CMK (cell line): ENCODE measurements at regions not wholly inside any gene's neighbourhood (a gene's known extent, or its start where the extent isn't known, plus 50 kb on each side); places are given as distances from the start of the nearest gene placed in this dataset.
"Not testable (repeated sequence)": the region's sequence is repeated elsewhere in the genome, so short reads cannot be mapped to it uniquely, and the experiment has no call there.

Experiments used
- DNase-seq: peaks from one replicate; pipeline ENCODE4 v3.0.0-alpha.2; 2010; ENCODE audit warnings: low read depth

DNA sequence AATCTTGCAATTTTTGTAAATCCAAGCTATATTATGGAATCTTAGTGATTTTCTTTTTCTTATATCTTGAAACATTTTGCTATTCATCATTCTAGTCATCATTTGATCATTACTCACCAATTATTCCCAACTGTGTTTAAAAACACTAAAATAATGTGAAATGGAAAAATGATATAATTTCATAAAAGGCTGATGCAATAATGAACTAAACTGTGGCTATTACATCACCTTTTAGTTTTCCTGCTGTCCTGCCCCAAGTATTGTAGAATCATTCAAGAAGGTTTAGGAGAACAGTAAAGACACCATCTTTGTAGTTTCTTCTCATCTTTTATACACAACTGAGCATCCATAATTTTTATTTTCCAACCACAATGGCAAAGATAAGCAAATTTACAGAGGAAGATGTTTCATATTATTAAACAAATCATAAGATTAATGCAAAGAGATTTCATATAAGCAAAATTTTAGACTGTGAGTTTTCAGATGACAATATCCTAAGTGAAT is 431.0 kb upstream of the SLC30A5 start:
- no peak for DNase-seq

- no peak for DNase-seq
These were observed 423.8 kb upstream of the SLC30A5 start for GRCh38 chr5:68669864-68670575.

GRCh38 chr5:68673106-68673822 is 420.6 kb upstream of the SLC30A5 start:
- no peak for DNase-seq

DNA sequence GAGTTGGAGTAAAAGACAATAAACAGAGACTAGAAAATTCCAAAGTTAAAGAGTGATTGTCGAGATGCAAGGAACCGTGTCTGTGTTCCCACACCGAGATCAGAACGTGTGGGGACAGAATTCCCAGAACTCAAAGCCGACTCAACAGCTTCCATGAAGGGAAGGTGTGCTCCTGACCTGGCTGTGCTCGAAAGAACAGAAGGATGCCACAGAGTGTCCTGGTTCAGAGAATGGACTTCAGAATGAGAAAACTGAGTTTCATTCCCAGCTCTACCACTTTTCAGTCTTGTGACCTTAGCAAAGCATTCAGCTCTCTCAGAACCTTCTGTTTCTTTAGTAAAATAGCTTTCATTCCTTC is 420.0 kb upstream of the SLC30A5 start:
- no peak for DNase-seq

DNA sequence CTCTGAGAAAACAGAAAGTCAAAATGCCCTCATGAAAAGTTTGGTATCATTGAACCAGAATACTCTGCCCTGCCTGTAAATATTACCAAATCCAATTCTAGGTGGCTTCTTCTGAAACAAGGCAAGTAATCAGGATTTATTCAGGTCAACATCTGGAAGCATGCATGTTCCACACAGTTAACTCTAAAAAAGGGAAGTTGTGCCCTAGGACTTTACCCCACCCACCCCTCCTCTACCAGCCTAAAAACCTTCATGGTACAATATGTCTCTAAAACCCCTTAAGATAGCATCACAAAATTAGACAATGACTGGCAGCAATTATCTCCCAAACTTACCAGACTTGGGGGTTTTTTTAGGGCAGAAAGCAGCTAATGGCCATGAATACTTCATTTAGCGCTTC is 414.8 kb upstream of the SLC30A5 start:
- DNase-seq, result no peak

DNA sequence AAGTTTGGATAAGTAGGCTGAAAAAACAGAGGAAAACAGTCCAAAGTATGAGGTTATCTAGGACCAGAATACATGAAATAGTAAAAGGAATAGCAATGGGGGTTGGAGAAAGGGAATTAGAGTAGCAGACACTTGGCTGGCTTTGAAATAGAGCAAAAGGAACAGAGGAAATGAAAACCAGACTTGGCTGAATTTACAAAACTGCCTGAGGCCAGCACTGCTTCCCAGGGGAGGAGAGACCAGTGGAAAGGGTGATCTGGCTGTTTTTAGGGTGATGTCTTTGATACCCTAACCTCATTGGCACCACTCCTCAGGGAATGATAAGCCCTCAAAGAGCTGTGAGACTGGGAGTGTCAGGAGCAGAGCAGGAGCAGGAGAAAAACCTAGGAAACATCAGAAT is 413.4 kb upstream of the SLC30A5 start:
- no peak for DNase-seq

DNA sequence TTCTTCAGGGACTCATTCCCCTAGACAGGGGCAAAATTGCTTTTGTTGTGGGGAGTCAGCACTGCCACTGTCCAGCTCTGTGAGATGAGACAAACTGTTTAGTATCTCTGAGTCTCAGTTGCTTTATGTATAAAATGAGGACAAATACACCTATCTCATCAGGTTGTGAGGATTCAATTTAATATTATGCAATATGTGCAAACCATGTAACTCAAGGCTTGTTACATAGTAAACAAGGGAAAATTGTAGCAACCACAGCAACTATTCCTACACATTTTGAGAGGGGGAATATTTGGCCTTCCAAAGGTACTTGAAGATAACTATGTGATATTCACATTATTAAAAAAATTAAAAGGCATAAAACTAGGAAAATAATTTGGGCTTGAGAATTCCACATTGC is 411.9 kb upstream of the SLC30A5 start:
- no peak for DNase-seq

GRCh38 chr5:68682400-68683160 is 411.2 kb upstream of the SLC30A5 start:
- no peak for DNase-seq

DNA sequence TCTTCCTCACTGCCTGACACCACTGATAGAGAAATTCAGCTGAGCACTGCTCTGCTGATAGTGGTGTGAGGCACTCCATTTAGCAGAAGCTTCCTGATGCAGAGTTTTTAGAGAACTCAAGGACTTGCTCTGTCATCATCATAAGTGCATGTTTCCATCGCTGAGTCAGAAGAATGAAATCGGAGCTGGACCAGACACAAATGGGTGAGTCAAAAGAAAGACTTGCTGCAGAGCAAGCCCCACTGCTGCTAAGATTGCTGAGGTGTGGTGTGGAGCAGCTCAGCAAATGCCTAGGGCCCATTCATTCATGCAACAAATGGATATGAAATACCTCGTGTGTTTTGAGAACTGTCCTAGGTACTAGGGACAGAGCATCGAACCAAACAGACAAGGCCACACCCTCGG is 410.2 kb upstream of the SLC30A5 start:
- no peak for DNase-seq

GRCh38 chr5:68685863-68686262 is 408.0 kb upstream of the SLC30A5 start:
- DNase-seq, result no peak

- no peak for DNase-seq
These were observed 405.3 kb upstream of the SLC30A5 start for GRCh38 chr5:68688547-68688946.

DNA sequence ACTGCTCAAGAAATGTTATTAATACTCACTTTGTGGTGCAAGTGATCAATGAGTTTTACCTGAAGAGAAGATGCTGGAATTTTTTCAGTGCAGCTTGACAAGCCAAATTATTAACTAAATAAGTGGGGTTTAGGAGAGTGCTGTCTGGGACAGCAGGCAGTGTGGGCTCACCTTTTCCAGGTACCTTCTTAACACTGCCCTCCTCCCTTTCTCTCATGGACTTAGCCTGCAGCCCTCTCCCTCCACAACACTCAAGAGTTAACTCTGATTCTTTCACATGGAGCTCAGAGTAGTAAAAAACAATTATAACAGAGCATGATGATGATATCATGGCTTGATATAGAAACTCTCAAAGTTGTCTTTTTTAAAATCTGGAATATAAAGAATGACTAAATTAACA is 404.8 kb upstream of the SLC30A5 start:
- no peak for DNase-seq

- not testable (repeated sequence) for DNase-seq
These were observed 401.9 kb upstream of the SLC30A5 start for GRCh38 chr5:68691874-68692273.

DNA sequence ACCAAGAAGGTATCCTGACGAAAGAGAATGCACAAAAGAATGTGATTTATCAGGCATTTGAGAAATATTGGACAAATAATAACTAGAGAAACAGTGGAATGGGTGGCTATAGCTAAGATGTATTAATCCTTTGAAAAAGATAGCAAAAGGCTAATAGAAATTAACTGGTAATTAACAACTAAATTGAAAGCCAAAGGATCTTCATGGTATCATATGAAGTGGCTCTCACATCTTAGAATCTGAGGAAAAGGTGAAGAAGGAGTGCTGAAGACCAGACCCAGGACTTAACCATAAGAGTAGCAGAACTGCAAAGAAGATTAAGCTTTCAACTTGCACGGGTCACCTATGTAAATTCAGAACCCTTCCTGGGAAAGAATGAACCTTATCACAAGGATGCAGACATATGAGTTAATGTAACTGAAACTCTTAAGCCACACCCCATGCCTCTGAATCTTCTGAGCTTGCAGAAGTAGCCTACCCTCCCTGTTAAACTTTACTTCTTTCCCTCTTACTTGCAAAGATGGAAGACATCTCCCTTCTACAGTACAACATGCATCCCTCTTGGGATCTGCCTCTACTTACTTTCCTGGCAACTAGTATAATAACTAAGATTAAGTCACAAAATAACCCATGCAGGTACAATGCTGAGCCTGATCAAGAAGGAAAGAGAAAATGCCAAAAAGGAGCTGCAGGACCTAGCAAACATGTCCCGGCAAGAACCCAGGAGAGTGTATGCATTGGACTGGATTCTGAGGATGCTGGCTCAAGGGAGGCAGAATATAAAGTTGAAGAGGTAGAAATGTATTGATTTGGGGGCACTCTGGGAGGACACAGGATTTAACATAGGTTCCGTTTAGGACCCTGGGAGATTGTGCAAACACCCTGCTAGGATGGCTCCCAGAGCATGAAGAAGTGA is 395.5 kb upstream of the SLC30A5 start:
- peak; percentile 4 for DNase-seq

- DNase-seq, result no peak
These were observed 393.8 kb upstream of the SLC30A5 start for GRCh38 chr5:68699966-68700365.

GRCh38 chr5:68707575-68707974 is 386.2 kb upstream of the SLC30A5 start:
- no peak for DNase-seq

GRCh38 chr5:68708156-68708841 is 385.5 kb upstream of the SLC30A5 start:
- DNase-seq, result no peak

- no peak for DNase-seq
These were observed 385.0 kb upstream of the SLC30A5 start for GRCh38 chr5:68708842-68709170.

DNA sequence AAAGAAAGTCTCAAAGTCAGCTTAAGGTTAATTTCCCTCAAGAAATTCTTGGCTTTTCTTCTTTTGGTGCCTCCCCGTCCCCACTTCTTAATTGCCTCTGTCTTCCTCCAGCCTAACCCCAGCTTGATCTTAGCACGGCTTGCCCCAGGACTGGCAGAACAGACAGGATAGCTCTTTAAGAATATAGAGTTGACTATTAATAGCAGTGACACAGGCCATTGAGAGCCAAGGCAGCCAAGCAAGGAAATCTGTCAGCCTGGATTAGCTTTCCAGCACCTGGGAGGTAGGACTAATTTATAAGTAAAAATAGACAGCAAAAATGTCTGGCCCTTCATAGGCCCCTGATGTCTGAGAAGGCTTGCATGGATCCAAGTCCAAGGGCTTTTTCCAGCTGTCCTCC is 384.6 kb upstream of the SLC30A5 start:
- no peak for DNase-seq

DNA sequence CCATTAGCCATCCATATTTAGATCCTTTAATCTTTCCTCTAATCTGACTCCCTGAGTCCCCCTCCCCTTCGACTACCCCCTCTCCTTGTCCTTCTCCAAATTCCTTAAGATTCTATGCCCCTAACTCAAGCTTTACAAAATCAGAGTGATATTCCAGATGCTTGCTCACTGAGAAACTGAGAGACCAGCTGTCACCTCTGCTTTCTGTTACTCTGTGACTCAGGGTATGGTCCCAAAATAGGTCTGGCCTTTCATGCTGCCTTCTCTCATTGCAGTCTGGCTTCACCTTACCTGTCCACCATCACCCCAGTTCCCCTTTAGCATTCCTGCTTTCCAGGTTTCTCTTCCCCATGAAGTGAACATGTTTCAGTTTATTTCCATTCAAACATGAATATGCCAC is 383.3 kb upstream of the SLC30A5 start:
- no peak for DNase-seq
